Hepatic stellate cell (primary cell): ENCODE measurements at regions not wholly inside any gene's neighbourhood (a gene's known extent, or its start where the extent isn't known, plus 50 kb on each side); places are given as distances from the start of the nearest gene placed in this dataset.

Experiments
- DNase-seq: peaks from one replicate; pipeline ENCODE4 v3.0.0; 2011; ENCODE audit warnings: low spot score

DNA sequence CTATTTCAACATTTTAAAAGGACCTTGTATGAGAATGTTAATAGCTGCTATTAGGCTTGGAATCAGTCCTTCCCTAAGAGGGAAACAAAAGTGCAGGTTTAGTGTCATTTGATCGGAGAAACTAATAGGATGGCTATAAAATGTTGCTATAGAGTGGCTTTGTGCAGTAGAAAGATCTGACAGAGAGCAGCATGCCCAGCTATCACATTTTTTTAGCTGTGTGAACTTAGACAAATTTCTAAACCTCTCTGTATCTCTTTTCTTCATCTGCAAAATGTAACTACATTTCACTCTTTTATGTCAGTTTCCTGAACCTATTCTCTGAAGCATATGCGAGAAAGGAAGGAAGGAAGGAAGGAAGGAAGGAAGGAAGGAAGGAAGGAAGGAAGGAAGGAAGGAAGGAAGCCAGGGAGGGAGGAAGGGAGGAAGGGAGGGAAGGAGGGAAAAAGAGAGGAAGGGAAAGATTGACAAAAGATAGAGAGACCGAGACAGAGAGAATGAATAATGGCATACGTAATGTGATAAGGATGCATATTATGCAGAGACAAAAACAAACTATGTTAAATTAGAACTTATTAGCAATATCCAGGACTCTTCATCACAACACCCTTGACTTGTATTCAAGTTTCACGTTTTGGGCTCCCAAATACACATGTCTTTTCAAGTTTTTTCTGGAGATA lies 52.6 kb upstream of the CDH8 start:
- DNase-seq, result no peak
